Kidney capillary endothelial cell (primary cell): ENCODE measurements at regions not wholly inside any gene's neighbourhood (a gene's known extent, or its start where the extent isn't known, plus 50 kb on each side); places are given as distances from the start of the nearest gene placed in this dataset.

Experiments
- DNase-seq: peaks from one replicate; pipeline ENCODE4 v3.0.0-alpha.2; 2018; ENCODE audit warnings: low spot score

DNA sequence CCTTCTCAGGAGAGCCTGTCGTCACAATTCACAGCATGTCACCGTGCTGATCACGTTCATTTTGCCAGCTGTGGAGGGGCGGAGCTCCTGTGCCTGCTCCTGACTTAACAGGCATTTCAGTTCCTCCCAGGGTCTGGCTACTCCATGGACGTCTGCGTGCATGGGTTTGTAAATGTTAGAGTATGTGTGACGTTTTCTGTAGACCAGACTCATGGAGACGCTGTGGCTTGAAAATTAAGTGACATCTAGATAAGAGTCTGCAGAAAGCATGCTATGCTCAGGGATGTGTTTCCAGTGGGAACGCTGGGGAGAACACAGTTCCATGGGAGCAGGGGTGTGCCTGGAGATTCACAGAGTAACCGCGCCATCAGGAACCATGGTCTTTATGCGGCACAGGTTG is 804.0 kb downstream of the TBC1D22A start:
- no peak for DNase-seq

DNA sequence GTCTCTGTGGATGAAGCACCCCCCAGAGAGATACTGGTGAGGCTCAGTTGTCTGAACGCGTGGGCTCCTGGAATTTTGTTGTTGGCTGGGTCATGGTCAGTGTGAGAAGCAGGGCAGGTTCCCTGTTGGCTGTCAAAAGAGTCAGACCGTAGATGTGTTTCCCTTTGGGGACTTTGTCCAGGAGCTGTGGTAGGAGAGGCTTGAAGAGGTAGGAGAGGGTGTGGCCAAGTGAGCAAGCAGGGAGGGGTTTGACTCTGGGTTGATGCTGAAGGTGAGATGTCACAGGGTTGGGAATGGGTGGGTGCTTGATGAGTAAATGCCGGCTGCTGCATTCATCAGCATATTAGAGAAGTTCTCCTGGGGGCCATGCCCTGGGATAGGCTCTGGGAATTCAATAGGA is 803.2 kb downstream of the TBC1D22A start:
- no peak for DNase-seq

DNA sequence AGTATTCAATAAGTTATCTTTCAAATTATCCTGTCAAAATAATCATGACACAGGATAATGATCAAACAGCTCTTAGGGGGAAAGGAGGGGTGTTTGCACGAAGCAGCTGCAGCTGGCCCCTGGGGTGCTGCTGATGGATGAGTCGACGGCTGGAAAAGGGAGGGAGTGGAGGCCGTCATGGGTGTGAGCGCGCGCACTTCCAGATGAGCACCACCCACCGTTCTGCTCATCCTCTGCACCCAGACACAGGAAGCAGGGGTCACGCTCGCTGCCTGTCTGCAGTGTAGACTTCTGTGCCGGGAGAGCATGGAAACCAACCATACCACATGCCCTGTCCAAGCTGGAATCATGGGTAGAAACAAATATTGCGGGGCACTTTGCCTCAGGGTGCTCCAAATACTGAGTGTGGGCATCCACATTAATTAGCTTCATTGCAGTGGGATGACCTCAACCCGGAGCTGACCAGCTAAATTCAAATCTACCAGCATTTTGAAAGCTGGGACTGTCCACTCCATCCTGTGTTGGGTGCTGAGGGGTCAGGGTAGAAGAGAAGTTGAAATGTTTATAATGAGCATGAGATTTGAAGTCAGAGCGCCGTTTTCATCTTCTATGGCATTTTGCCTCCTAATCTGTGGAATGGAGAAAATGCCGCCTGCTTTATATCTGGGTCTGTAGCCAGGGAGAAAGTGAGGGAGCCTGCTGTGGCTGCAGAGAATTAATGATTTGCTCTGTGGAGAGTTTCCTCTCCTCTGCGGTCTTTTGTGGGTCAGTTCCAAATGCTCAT is 802.4 kb downstream of the TBC1D22A start:
- no peak for DNase-seq

DNA sequence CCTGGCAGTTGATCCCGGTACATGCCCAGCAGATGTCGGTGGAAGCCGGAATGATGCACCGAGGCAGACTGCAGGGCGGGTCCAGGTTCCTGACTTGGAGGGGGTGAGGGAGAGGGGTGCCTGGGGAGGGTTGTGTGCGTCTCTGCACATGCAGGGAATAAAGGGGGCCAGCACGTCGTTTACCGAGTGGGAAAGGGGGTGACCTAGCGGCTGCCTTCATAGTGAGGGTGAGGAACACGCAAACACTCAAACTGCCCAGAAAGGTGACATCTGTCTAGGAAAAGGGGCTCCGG is 801.7 kb downstream of the TBC1D22A start:
- DNase-seq, result no peak

DNA sequence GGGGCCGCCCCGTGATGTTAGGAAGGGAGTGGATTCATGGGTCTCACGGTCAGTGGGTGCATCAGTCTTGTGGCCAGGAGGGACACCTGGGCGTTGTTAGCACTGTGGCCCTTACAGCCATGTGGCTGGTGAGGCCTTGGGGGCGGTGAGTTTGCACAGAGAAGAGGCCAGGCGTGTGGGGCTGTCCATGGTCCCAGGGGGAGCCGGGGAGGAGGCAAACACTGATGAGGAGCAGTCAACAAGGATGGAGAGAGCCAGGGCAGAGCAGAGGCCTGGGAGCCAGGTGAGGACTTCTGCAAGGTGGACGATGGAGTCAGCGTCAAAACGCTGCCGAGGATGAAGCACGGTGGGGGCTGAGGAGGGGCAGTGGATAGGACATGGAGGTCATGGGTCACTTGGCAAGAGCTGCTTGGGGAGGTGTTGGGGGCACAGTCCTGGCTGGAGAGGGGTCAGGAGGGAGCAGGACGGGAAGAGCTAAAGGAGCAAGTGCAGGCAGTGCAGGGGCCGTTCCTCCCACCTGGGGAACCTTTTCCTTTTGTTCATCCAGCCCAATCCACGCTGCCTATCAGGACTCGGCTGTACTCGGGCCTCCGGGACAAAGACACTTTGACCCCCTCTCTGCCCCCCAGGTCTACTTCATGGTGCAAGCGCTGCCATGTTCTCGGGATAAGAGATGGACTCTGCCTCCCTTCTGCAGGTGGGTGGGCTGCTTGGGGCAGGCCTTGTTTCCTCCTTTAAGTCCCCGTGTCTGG is 801.1 kb downstream of the TBC1D22A start:
- no peak for DNase-seq

DNA sequence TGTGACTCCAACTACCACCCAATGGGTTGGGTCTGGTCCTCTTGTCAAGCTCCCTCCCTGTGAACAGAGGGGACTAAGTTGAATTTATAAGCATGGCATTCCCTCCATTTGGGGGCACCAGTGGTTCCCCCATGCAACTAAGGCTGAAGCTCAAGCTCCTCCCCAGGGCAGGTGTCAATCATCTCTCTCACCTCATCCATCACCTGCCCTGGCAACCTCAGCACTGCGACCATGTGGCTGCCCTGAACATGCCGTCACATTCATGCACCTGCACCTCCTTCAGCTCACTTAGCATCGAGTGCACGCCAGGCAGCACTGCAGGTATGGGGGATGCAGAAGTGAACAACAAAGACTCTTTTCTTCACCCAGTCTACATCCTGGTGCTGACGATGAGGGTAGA is 799.3 kb downstream of the TBC1D22A start:
- no peak for DNase-seq

DNA sequence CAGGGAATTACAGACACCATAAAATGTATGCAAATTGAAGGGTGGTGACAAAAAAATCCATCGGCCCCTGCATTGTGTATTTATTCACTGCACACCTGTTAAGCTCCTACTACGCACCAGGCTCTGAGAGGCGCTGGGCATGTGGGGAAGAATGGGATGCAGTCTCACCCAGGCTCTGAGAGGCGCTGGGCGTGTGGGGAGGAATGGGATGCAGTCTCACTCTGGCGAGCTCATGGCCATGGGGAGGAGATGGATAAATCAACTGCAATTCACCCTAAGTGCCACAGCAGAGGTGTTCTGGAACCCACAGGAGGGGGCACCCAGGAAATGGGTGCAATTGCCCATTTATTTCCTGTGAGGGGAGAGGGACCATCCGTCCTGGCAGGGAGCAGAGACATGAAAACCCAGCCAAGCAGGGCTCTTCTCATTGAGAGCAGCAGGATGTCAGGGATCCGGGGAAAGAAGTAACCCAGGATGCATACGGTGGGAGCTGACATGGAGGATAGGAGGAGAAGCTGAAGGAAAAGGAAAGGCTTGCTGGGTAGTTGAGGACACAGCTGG is 798.7 kb downstream of the TBC1D22A start:
- no peak for DNase-seq

DNA sequence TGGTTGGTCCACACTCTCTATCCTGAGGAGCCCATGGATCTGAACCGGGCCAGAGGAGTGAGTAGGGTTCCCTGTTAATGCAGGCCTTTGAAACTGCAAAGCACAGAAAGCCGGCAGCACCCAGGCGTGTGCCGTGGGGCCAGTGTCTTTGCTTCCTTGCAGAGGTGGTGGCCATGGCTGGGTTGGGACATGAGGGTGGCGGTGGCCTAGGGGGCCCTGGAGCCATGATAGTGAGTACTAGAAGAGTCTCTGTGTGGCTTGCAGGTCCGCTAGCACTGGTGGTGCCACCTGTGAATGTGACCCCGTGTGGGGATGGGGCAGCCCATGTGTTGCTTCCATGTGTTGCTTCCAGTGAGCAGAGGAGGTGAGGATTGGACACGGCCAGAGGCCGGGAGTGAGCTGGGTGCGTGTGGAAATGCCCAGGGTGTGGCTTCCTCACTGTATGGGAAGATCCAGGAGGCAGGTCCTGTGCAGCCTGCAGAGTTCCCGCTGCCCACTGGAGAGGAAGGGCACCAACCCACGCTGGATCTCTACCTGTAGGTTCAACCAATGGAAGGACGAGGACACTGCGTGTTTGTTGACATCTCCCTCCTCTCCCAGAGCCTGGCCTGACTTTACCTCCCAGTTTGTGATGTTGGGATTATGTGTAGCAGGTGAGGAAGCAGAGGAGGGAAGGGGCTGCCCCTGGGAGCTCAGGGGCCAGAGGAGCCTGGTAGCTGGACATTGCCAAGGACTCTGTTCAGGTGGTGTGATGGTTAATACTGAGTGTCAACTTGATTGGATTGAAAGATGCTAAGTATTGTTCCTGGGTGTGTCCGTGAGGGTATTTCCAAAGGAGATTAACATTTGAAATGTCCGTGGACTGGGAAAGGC is 796.6 kb downstream of the TBC1D22A start:
- no peak for DNase-seq

DNA sequence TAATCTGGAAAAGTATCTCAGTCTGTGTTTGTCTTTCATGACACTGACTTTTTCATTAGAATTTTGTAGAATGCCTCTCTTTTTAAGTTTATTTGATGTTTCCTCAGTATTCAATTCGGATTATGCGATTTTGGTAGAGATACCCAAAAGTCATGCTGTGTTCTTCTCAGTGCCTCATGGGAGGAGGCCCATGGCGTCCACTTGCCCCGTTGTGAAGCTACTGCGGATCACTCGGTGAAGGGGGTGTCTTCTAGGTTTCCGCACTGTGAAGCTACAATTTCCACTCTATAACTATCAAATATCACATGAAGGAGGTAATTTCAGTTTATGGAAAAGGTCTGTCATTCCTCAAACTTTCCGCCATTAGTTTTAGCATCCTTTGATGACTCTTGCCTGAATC is 794.0 kb downstream of the TBC1D22A start:
- no peak for DNase-seq

DNA sequence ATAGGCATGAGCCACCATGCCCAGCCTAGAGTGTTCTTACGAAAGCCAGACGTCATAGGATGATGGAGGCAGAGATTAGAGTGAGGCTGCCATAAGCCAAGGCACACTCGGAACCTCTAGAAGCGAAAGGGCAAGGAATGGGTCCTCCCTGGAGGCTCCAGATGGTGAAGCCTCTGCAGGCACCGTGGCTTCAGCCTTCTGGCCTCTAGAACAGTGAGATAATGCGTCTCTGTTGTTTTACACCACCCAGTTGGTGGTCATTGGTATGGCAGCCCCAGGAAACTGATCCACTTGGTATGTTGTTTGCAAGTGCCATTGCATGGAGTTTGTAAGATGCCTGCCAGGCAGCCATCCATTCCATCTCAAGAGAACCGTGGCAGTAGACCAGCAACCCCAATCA is 791.0 kb downstream of the TBC1D22A start:
- no peak for DNase-seq

DNA sequence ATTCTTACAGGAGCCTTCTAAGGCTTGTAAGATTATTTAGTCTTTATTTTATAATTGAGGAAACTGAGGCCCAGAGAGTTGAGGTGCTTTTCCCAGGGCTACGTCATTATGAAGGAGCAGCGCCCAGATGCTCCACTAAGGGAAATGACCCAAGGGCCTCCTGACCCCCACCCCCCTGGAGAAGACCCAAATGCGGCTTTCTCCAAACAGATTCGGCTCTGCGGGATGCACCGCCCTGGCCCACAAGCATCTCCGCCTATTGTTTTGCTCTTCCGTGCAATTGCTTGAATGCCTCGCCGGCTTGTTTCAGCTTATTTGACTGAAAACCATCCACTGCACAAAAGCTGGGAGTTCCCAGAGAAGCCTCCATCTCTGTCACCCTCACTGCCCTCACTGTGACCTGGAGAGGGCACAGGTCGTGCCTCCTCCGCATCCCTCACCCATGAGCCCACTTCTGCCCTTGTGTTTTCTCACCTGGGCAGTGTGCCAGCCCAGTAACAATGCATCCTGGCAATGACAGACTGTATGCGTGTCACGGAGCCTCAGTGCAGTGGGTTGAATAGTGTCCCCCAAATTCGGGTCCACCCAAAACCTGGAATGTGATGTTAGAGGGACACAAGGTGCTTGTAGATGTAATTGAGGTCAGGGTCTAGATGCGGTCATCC is 790.2 kb downstream of the TBC1D22A start:
- no peak for DNase-seq

DNA sequence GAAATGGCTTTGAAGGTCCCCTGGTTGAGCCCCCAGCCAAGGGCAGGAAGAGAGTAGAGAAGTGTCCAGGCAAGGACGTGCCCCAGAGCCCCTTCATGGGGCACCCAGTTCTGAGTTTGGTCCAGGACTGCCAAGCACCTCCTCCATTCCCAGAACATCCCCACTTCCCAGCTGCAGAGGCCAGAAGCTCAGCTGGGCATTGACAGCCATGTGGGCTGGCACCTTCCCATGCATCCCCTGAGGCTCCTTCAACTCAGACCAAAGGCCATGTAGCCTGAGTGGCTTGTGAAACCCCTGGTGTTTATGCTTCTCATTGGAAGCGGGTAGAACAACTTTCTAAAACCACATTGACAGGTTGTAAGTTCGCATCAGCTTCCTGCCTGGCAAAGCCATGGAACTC is 789.6 kb downstream of the TBC1D22A start:
- DNase-seq, result no peak

DNA sequence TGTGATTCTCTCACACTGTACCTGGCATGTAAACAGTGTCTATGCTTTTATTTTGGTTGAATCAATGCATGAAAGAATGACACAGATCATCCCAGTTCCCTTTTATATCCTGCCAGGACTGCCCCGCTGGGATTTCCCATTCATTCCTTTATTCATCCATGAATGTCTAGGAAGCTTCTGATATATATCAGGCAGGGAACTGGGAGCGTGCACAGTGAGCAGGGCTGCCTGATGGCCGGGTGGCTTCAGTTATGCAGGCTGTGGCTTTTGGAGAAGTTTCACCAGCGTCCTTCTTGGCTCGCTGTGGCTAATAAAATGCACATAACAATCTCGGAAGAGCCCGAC is 789.0 kb downstream of the TBC1D22A start:
- no peak for DNase-seq

DNA sequence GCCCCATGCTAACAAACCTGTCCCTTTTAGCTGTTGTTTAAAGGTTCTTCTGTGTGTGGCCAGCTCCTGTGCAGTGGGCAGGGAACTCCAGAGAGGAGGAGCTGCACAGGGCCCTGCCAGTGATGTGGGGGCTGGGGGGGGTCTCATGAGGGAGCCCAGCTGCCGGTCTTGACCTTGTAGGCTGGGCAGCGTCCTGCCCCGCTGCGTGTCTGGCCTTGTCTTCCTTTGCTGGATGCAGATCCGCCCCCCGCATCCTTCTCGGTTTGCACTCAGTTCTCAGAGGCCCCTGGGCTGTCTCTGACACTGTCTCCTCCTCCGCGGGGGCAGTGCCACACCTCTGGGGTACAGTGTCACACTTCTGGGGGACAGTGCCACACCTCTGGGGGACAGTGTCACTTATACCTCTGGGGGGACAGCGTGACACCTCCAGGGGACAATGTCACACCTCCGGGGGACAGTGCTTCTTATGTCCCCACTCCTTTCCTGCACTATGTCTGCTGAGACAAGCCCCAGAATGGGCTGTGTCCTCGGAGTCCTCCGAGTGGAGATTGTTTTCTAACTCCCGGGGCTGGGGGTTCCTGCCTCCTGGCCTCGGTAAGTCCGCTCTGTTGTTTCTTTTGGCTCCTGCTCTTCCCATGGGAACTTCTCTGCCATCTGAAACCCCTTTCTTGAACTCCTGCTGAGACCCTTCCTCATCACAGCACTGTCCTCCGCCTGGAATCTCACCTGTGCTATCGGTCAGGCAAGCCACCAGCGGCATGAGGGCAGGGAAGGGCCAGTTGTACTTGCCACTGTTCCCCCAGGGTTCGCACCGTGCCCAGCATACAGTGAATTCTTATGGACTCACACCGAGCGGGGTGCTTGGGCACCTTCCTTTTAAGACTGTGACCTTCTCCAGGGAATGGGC is 788.3 kb downstream of the TBC1D22A start:
- DNase-seq, result no peak

DNA sequence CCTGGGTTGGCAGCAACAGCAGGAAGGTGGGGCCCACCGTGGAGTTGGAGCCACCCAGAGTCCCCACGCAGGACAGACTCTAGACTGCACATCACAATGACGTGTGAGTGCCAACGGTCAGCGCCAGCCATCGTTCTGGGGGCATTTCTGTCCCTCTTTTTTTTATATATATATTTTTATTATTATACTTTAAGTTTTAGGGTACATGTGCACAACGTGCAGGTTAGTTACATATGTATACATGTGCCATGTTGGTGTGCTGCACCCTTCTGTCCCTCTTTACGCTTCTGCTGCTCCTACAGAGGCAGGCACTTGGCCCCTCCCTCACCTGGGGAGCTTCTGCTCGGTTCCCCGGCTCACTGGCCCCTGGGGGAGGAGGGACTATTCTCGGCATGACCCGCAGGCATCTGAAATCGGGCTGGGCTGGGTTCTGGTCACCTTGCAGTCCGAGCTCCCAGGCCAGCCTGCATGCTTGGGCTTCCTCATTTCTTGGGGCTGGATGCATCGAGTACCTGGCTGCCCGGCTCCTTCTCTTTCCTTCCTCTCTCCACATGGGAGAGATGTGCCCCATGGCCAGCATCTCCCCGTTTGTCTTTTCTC is 787.4 kb downstream of the TBC1D22A start:
- DNase-seq, result no peak

DNA sequence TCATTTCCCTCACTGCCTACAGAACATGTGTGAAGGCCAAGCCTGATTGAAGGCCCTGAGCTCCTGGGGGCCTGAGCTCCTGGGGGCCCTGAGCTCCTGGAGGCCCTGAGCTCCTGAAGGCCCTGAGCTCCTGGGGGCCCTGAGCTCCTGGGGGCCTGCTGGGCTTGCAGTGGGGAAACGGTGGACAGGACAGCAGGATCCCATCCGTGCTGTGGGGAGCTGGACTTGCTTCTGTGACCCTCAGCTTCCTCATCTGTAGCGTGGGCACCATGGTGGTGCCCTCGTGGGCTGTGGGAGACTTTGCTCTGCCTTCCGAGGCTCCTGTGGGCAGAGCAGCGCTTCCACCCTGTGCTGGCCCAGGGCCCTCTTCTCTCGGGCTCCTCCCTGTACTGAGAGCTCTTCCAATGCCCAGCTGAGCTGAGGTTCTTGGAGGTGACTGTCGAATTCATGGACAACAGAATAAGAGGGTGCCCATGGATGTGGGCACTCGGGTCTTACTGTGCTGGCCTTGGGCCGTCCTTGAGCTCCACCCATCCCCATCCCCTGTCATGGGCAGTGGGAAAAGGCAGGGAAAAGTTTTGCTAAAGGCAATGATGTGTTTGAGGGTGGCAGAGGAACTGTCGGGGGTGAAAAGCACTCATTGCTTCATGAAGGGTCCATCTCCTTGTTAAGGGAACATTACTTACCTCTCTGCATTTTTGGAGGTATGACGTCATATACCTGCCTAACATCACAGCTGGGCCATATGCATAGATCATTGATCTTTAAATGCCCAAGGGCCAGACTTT is 786.7 kb downstream of the TBC1D22A start:
- no peak for DNase-seq

DNA sequence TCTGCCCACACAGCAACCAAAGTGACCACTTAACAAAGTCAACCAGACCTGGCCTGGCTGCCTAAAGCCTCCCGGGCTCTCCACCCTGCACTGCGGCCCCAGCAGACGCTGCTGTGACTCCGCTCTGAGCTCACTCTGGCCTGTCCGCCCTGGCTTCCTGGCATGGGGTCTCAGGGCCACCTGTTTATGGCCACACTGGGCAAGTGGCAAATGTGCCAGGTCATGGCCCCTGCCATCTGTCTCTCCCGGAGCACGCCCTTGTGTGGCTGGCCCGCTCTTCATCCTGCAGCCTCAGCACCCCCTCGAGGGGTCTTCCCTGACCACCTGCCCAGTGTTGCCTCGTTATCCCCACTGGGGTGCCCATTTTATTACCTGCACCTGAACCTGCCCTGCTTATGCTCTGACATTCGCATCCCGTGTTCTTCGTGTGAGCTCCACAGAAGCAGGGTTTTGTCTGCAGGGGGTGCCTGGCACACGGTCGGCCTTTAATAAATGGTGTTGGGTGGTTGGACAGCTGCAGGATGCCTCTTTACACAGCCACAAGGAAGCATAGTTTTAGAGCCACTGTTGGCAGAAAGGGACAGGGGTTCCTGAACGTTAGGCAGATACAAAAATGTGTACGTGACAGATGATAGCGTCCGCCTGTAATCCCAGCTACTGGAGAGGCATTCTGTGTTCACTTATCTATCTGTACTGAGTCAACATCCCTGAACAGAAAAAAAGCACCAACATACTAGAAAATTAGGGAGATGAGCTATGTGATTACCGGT is 785.6 kb downstream of the TBC1D22A start:
- no peak for DNase-seq

DNA sequence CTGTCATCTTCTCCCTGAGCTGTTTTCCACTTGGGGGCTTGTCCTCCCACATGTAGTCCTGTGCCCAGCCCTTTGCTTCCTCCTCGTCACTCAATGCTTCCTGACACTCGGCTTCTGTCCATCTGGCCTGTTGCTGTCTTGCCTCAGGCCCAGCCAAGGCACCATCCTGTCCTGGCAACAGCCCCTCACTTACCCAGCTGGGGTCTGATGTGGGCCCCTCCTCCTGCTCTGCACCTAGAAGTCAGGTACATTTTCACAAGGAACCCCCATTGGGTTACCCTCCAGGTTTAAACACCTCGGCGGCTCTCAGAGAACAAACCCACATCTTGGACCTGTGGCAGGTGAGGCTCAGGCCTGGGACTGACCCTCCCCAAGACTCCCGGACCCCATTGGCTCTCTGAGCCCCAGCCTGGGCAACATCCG is 784.8 kb downstream of the TBC1D22A start:
- DNase-seq, result no peak

DNA sequence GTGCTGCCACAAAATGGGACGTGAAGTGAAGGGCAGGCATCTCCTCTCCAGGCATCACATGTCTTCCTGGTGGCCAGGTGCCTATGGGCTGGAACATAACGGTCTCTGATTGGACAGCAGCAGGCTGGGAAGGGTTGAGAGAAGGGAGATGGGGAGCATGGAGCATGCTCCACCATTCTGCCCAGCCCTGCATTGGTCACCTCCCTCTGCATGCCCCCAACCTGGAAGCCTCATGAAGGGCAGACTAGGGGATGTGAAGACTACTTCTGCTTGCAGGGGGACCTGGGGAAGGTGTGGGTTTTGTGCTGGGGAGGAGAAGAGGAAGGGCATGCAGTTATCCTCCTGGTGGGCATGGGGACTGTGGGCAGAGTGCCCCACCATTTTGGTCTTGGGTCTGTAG is 782.2 kb downstream of the TBC1D22A start:
- no peak for DNase-seq
